ENCODE measurements at regions not wholly inside any gene's neighbourhood (a gene's known extent, or its start where the extent isn't known, plus 50 kb on each side); places are given as distances from the start of the nearest gene placed in this dataset.
"Not testable (repeated sequence)": the region's sequence is repeated elsewhere in the genome, so short reads cannot be mapped to it uniquely, and the experiment has no call there.

DNA sequence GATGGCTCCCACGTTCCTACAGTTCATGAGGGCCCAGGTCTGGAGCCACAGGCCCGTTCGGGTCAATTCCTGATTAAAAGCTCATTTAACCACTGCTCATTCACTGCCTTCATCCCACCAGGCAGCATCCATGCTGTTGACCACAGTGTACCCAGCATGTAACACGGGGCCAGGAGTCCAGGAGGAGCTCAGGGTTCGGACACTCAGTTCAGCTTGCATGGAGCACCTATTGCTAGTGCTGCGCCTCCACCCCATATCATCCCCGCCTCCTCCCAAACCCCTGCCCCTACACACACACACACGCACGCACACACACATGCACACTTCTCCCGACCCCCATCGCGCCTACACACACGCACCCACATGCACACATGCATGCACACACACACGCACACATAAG lies 72.9 kb upstream of the SNTG2 start:
- no peak for DNase-seq (ENCODE audit: low spot score)

DNA sequence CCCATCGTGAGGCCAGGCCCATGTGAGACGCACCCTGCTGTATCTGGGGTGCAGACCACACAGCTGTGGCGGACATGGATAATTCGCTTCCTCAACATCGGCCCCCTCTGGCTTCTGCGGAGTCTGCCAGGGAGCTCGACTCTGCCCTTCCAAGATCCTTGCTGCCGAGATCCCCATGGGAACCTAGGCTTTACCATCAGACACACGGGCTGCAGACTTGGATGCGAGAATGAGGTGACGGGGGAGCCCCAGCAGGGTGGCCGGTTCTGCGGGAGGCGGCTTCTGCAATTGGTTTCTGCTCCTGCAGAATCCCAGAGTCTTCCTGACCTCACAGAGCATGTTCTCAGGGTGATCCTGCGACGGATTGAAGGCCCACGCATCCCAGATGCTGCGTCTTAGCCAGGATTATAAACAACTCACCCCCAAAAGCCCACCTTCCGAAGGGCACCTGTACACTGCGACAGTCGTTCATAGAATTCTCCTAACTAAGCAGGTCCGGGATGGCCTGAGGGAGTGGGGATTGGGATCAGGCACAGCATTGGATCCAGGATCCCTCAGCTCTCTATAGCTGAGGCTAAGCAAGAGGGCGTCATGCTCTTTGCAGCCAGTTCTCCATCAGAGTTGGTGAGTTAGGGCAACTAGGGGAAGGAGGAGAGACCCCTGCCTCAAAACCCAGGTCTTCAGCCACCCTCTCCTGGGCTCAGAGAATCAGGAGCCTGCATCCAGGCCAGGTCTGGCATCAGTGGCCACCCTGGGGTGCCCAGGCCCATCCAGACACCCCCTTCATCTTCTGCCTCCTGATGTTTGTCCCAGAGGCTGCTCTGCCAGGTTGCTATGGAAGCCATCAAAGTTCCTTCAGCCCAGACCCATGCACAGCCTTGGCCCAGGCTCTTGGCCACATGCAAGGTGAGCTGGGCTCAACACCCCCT lies 74.7 kb upstream of the SNTG2 start:
- DNase-seq (ENCODE audit: low spot score): no peak

DNA sequence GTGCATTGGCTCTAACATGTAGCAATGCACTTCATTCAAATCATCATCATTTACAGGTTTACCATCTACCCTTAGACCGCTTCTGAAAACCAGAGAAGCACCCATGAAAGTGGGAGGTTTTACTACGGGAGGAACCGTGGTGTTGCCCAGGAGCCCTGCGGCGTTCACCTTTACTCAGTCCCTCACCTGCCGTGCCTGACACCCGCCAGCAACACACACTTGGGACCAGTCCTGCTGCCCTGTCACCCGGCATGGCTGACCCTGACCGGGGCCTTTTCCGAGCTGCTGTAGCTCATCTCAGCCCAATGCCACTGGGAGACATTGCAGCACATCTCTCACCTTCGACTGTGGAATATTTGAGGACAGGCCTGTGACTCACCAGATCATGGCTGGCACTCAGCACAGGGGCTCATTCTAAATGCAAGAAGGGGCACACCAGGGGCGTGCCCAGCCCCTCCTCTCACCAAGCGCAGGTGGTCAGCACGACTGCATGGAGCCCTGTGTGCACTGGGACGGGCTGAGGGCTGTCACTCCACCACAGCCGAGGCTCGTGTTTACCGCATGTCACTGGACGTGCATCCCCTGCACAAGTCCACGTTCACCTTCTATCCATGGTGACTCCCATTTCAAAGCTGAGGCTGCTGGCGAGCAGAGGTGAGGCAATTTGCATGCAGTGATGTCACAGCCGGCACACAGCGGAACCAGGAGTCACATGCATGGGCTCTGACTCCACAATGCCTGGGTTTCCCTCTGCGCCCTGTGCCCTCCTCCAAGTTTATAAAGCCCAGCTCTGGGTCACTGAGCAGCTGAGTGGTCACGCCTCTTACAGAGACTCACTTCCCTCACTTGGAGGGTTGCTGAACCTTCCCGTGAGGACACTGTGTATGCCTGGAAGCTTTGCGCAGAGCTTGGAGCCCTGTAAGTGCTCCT lies 76.7 kb upstream of the SNTG2 start:
- DNase-seq (ENCODE audit: low spot score): no peak

DNA sequence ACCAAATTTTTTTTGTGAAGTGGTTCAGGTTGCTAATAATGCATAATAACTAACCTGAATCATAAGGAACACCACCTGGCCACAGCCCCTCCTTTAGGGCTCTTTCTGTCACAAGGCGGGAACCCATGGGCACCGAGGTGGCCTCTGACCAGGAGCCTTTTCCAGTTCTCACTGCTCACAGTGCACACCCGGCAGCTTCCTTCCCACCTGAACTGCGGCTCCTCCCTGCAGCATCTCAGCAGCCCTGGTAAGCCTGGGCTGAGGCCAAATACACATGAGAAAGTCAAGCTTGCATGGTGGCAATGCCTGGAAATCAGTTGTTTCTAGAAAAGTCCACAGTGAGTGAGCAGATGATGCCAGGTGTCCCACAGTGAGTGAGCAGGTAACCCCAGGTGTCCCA lies 77.6 kb upstream of the SNTG2 start:
- DNase-seq (ENCODE audit: low spot score): no peak

DNA sequence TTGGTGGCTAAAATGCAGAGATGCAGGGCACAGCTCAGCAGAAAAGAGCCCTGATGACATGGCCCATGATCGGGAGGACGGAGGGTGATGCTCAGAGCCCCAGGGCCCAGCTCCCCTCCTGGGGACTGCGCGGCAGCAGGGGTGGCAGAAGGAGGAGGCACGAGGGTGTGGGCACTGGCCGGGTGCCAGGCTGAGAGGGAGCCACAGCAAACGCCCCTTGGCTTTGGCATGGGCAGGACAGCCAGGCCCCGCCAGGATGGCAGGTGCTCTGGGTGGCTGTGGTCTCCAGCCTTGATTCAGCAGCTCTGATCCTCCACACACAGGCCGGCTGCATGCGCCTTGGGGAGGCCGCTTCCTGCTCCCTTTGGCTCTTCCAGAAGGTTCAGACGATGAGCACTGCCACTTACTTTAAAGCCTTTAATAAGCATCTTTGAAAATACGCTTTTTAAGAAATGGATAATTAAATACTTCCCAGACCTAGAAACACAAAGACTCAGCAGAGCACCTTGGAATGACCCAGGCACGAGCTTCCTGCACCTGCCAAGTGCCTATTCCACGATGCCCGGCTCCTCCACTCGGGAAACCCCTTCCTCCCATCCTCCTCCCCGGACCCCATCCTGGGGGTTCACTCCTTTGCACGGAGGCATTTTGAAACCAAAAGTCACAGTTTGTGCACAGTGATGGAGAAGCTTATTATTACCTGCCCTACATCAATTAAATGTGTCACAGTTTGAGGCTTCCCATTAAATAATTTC lies 78.5 kb upstream of the SNTG2 start:
- no peak for DNase-seq (ENCODE audit: low spot score)

DNA sequence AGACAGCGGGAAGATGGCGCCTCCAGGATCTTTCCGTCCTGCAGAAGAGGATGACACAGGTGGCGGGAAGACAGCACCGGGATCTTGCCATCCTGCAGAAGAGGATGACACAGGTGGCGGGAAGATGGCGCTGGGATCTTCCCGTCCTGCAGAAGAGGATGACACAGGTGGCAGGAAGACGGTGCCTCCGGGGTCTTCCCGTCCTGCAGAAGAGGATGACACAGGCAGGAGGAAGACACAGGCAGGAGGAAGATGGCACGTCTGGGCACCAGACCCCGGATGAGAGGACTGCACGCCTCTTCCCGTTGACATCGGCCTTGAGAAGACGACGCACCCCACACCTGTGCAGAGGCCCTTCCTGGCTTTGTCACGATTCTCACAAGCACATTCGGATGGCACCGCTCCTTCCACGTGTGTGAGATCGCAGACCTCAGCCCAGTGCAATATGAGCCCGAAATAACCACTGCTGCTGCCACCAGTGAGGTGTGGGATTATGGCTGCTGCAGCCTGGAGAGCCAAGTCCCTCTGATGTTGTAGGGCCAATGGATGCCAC lies 79.4 kb upstream of the SNTG2 start:
- no peak for DNase-seq (ENCODE audit: low spot score)

DNA sequence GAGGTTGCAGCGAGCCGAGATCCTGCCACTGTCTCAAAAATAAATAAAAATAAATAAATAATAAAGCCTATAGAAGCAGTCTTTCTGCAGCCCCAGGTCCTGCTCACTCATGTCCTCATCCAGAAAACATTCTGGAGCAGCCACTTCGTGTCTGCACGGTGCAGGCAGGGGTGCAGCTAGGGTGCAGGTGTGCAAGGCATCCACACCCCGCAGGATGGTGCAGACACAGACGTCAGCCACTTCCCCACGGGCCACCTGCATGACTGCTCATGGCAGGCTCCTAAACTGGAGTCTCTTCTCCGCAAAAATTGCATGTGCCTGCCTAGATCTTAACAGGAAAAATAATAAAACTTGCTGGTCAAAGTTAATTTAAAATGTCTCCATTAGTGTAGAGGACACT lies 80.2 kb upstream of the SNTG2 start:
- no peak for DNase-seq (ENCODE audit: low spot score)

DNA sequence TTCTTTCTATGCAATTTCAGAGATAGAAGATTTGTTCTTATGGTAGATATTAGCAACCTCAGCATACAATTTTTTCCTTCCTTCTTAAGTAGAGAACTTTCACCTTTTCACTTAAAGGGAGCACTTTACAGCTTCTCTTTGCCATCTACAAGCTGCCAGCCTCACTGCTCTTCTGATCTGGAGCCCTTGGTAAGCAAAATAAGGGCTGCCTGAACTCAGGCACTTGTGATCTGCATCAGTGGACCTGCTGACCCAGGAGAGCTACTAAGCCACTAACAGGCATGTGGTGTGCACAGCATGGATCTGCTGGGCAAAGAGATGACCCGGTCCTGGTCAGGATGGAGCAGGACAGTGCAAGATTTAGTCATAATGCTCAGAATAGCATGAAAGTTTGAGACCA lies 80.8 kb upstream of the SNTG2 start:
- DNase-seq (ENCODE audit: low spot score): no peak

DNA sequence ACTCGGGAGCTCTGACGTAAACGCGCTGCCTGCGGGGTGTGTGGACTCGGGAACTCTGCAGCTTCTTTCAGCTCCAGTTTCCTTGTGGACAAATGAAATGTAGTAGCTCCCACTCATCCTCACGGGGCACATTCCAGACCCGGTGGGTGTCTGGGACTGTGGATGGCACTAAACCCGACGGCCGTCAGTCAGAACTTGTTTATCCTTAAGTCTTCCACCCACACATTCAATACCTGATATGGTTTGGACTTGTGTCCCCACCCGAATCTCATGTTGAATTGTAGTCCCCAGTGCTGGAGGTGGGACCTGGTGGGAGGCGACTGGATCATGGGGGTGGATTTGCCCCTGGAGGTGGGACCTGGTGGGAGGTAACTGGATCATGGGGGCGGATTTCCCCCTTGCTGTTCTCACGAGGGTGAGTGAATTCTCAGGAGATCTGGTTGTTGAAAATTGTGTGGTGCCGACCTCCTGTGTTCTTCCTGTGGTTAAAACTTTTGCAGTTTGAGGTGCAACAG lies 81.2 kb upstream of the SNTG2 start:
- DNase-seq (ENCODE audit: low spot score): no peak

DNA sequence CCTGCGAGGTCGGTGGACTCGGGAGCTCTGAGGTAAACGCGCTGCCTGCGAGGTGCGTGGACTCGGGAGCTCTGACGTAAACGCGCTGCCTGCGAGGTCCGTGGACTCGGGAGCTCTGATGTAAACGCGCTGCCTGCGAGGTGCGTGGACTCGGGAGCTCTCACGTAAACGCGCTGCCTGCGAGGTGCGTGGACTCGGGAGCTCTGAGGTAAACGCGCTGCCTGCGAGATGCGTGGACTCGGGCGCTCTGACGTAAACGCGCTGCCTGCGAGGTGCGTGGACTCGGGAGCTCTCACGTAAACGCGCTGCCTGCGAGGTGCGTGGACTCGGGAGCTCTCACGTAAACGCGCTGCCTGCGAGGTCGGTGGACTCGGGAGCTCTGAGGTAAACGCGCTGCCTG lies 81.8 kb upstream of the SNTG2 start:
- DNase-seq (ENCODE audit: low spot score): not testable (repeated sequence)

DNA sequence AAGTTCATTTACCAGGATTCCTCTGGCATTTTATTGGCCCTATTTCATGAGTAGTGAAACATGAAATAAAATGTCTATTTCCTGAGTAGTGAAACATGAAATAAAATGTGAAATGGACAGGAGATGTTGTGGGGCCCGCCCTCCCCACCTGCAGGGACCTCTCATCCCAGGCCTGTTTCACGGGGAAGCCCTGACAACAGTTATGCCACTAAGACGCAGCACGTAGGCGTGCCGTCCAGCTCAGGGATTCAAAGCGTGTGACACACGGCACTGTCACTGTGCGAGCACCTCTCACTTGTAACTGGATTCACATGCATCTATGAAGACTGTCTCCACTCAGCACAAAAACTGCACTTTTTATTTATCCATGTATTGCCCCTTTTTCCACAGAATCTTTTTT lies 83.4 kb upstream of the SNTG2 start:
- no peak for DNase-seq (ENCODE audit: low spot score)

DNA sequence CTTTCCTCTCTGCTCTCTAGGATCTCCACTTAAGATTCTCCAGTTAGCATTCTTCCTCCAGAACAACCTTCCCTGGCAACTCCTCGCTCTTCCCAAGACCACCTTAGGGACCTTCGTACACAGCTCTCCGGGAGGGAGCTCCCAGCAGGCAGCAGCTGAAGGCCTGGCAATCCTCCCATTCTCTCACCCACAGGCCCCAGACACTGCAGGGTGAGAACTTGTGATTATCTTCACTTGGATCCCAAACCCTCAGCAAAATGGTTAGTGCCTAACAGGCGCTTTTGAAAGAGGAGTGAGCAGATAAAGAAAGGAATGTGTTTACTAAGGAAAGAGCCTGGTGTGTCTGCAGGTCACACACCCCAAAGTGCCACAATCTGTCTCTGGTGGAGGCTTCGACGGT lies 83.8 kb upstream of the SNTG2 start:
- DNase-seq (ENCODE audit: low spot score): no peak

DNA sequence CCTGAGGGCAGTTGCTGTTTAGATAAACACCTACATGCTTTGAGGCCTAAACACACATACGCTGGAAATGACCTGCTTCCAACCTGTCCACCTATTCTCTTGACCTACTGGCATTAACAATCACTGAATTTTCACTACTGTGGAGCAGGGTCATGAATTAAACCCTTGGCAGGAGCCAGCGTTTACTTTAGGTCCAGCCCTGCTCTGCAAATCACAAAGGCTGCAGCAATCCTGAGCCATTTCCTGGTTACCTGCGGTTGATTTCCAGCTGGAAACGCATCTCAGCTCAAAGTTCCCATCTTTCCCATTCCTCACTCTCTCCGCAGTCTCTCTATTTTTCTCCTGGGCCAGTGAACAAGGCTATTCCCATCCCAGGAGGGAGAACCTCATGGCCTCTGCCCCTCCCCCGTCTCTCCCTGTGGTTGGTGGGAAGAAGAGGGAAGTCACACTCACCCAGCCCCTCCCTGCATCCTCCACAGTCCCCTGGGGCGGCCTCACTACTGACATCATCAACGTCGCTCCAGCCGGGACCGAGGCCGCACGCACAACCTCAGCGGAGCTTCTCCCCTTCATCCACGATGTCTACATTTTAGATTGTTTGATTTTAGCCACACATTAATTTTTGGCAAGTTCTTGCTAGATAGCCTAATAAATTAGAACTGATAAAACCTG lies 84.5 kb upstream of the SNTG2 start:
- DNase-seq (ENCODE audit: low spot score): no peak

DNA sequence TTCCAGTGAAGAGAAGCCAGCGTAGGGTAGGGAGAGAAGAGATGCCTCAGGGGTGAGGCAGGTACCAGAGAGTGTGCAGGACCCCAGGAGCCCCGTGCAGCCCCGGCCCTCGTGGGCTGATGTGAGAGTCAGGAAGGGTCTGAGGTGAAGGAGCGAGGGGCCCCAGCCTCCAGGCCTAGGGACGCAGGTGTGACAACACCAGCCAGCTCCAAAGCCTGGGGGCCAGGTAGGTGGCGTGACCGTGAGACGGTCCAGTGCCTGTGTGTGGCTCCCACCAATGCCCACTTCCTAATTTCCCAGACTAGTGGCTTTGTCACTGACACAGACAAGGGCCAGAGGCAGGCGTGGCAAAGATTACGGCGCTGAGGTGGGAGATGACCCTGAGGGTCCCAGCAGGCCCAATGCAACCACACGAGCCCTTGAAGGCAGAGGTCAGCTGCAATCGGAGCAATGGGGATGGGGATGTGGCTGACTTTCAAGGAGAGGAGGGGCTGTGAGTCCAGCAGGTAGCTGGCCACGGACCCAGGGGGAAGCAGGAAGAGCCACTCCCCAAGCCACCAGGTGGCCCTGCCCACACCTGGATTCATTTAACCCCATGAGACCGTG lies 86.0 kb upstream of the SNTG2 start:
- no peak for DNase-seq (ENCODE audit: low spot score)

DNA sequence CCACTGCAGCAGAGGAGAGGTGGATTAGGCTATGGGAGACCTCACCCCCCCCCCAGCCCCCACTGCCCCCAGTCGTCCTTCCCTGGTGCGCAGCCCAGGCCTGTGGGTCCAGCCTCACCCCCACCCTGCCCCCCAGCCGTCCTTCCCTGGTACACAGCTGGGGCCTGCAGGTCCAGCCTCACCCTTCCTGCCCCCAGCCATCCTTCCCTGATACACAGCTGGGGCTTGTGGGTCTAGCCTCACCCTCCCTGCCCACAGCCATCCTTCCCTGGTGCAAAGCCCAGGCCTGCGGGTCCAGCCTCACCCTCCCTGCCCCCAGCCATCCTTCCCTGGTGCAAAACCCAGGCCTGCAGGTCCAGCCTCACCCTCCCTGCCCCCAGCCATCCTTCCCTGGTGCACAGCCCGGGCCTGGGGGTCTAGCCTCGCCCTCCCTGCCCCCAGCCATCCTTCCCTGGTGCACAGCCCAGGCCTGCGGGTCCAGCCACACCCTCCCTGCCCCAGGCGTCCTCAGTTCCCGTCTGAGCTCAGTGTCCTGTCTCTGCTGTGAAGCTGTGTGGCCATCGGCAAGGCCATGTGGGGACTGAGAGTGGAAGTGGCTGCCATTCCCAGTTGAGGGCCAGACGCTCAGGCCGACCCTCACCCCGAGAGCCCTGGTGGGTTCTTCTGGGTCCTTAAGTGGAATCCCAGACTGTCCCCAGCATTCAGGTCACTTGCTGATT lies 86.8 kb upstream of the SNTG2 start:
- DNase-seq (ENCODE audit: low spot score): no peak

DNA sequence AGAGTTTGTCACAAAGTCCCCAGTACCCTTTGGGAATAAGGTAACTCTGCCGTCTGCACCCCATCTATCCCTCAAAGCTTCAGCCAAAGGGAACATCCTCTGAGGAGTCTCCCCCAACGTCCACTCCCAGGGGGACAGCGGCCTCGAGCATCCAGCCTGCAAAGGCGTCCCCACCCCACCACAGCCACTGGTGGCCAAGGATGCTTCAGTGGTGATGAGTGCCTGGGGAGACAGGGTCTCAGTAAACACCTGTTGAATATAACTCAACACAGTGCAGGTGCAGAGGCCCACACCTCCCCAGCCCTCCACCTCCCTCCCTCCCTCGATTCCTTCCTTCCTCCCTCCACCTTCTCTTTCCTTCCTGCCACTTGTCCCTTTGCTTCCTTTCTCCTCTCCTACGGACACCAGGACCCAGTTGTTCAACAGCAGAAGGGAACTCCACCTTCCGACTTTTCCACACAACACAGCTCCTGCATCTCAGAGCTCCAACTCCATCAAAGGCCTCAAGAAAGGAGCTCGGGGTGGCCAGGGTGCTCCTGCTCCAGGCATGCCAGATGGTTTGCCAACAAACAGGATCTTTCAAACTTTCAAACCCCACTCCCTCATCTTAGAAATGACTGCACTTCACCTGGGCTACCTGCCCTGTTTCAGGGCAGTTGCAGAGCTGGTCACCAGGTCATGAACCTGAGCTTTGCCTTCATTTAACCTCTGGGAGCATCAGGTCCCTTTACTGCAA lies 87.8 kb upstream of the SNTG2 start:
- DNase-seq (ENCODE audit: low spot score): no peak

DNA sequence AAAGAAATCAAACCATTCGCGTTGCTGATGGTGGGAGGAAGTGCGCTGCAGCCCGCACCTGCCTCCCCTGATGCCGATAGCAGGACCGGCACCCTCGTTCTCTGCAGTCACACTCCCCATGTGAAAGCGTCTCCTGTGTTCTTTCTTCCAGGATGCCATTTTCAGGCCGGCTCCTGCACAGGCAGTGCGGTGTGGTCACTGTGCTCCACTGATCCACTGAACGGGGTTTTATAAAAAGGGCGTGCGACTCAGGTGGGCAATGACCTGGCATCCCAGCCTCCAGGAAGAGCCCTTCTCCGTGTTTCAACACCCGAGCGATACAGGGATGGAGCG lies 88.3 kb upstream of the SNTG2 start:
- no peak for DNase-seq (ENCODE audit: low spot score)

DNA sequence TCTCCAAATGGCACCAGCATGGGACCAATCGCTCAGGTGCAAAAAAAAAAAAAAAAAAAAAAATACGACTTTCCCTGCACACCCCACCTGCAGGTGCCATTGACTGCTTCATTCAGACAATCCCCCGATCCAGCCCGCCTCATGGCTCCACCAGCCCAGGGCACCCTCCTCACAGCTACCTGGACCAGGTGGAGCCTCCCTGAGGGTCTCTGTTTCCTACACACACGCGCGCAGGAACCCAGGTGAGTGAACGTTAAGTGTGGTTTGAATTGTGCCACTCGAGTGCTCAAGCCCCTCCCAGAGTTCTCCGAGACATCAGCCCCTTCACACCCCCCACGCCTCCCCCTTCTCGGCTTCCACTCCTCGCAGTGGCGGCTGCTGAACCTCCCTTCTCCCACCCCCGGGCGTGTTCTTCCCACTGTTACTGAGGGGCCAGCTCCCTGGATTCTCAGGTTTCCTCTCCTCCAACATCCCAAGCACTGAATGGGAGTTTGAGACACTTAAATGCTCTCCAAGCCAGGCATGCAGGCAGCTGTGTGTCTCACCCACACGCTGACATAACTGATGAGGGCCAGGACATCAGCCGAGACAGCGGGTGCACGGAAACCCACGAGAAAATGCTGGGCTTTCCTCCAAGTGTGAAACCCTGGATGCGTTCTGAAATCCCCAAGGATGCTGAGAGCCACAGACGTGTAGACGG lies 88.8 kb upstream of the SNTG2 start:
- DNase-seq (ENCODE audit: low spot score): no peak
